HCT116 (cell line): ENCODE measurements at regions not wholly inside any gene's neighbourhood (a gene's known extent, or its start where the extent isn't known, plus 50 kb on each side); places are given as distances from the start of the nearest gene placed in this dataset.
A peak's percentile ranks its signal among the peaks of the same experiment; 100 is the strongest.

Experiments
- ATAC-seq: fragments of 200-7000 bp; cut with Tn5 transposase; 2 replicates; pipeline ENCODE4 v1.9.1; 2020; ENCODE audit warnings: mild to moderate bottlenecking, moderate library complexity
- BruUV-seq: library from RNA; stranded (reverse); fragments of 400-500 nt; replicated peaks from 2 replicates; lab custom pipeline; 2021; lab: Mats Ljungman, UMichigan
- CTCF ChIA-PET: fragments of 300-600 bp; sonication (Branson Sonifier 250); formaldehyde crosslinking; loops from one replicate; lab custom pipeline; 2021; ENCODE audit warnings: antibody characterized with exemption; lab: Charles Lee
- POLR2A ChIA-PET: fragments of 300-600, 350-600 bp; sonication (Branson Sonifier 250); formaldehyde crosslinking; loops from one replicate; lab custom pipeline; 2021; ENCODE audit warnings: antibody characterized with exemption; lab: Charles Lee
- RAD21 ChIA-PET, 2 experiments: fragments of 300-600 bp; sonication (Branson Sonifier 250); formaldehyde crosslinking; loops; one replicate each; lab custom pipeline; 2023; ENCODE audit warnings: low total read pairs in 2 of 2; ENCODE audit not compliant: uncharacterized antibody in 2 of 2, unreplicated experiment in 2 of 2, low non-redundant PET in 1 of 2; lab: Charles Lee
- DNase-seq: peaks from one replicate; pipeline ENCODE4 v3.0.0-alpha.2; 2010; ENCODE audit warnings: low read depth, low spot score
- H2AFZ ChIP-seq: fragments of 200-600 bp; shearing (Covaris generic), sonication (generic); 2 replicates; pipeline ENCODE4 v1.6.1; 2017; ENCODE audit warnings: low read depth, mixed run types, mixed read lengths, antibody characterized with exemption, low read length; ENCODE audit not compliant: poor library complexity, severe bottlenecking
- H3K27ac ChIP-seq: 2 replicates; pipeline ENCODE4 v1.5.1; 2012; ENCODE audit warnings: low read depth, low read length
- H3K27me3 ChIP-seq: fragments of 200-600 bp; sonication (generic); 2 replicates; pipeline ENCODE4 v1.6.1; 2016; ENCODE audit warnings: mixed run types, low read length, mixed read lengths; ENCODE audit not compliant: insufficient read depth
- H3K36me3 ChIP-seq, 2 experiments: fragments of 200-500 bp in 1 of 2; fragments of 200-600 bp in 1 of 2; sonication (Bioruptor generic) in 1 of 2; sonication (generic) in 1 of 2; 2 replicates each; pipeline versions ENCODE4 v1.5.1 to v1.6.1; 2014 to 2016; ENCODE audit warnings: low read length in 2 of 2, inconsistent platforms in 1 of 2, mixed read lengths in 1 of 2, mixed run types in 1 of 2; ENCODE audit not compliant: insufficient read depth in 2 of 2, control insufficient read depth in 1 of 2
- H3K4me1 ChIP-seq, 2 experiments: fragments of 200-600 bp in 1 of 2; sonication (generic) in 1 of 2; 2 replicates each; pipeline versions ENCODE4 v1.5.1 to v1.6.1; 2012 to 2017; ENCODE audit warnings: low read length in 2 of 2, inconsistent platforms in 1 of 2, mild to moderate bottlenecking in 1 of 2, mixed read lengths in 1 of 2, mixed run types in 1 of 2, moderate library complexity in 1 of 2; ENCODE audit not compliant: insufficient read depth in 2 of 2, control insufficient read depth in 1 of 2
- H3K4me2 ChIP-seq: fragments of 200-600 bp; sonication (generic); 2 replicates; pipeline ENCODE4 v1.6.1; 2017; ENCODE audit warnings: mixed run types, low read length, mixed read lengths
- H3K4me3 ChIP-seq, 2 experiments: fragments of 200-600 bp in 1 of 2; sonication (generic) in 1 of 2; replicated peaks in 1 of 2; 2 replicates each; pipeline ENCODE4 v1.5.1; 2011 to 2016; ENCODE audit warnings: low read length in 2 of 2, control low read depth in 1 of 2, low read depth in 1 of 2, mild to moderate bottlenecking in 1 of 2, mixed read lengths in 1 of 2, mixed run types in 1 of 2
- H3K79me2 ChIP-seq: fragments of 200-600 bp; sonication (generic); 2 replicates; pipeline ENCODE4 v1.6.1; 2017; ENCODE audit warnings: mild to moderate bottlenecking, mixed run types, low read length, moderate library complexity, mixed read lengths; ENCODE audit not compliant: insufficient read depth
- H3K9ac ChIP-seq: fragments of 200-600 bp; sonication (generic); 2 replicates; pipeline ENCODE4 v1.6.1; 2016; ENCODE audit warnings: low read length, mixed read lengths
- H3K9me2 ChIP-seq: fragments of 200-600 bp; sonication (generic), shearing (Covaris generic); 2 replicates; pipeline ENCODE4 v1.6.1; 2017; ENCODE audit warnings: mixed run types, mild to moderate bottlenecking, moderate library complexity; ENCODE audit not compliant: insufficient read depth
- H3K9me3 ChIP-seq, 2 experiments: fragments of 200-500 bp in 1 of 2; fragments of 200-600 bp in 1 of 2; sonication (Bioruptor generic) in 1 of 2; sonication (generic) in 1 of 2; 2 replicates each; pipeline ENCODE4 v1.6.1; 2014 to 2017; ENCODE audit warnings: low read length in 2 of 2, mixed read lengths in 2 of 2, inconsistent platforms in 1 of 2, low read depth in 1 of 2, mild to moderate bottlenecking in 1 of 2, mixed run types in 1 of 2, moderate library complexity in 1 of 2; ENCODE audit not compliant: control insufficient read depth in 1 of 2, insufficient read depth in 1 of 2
- H4K20me1 ChIP-seq: fragments of 200-600 bp; sonication (generic), shearing (Covaris generic); 2 replicates; pipeline ENCODE4 v1.6.1; 2017; ENCODE audit warnings: mixed run types, mild to moderate bottlenecking, moderate library complexity; ENCODE audit not compliant: insufficient read depth
- CBX3 ChIP-seq: IDR thresholded peaks from 2 replicates; pipeline ENCODE4 v1.6.1; 2012; ENCODE audit warnings: low read depth
- CTCF ChIP-seq, 3 experiments: fragments of 200-600 bp in 1 of 3; sonication (generic) in 1 of 3; IDR thresholded peaks in 2 of 3; conservative IDR thresholded peaks in 1 of 3; 2 replicates each; pipeline ENCODE4 v1.5.1; 2012 to 2017; ENCODE audit warnings: low read depth in 2 of 3, low read length in 2 of 3, antibody characterized with exemption in 1 of 3, borderline replicate concordance in 1 of 3, control low read depth in 1 of 3, mild to moderate bottlenecking in 1 of 3, mixed read lengths in 1 of 3, mixed run types in 1 of 3, moderate library complexity in 1 of 3; ENCODE audit not compliant: insufficient read depth in 1 of 3
- EGR1 ChIP-seq: IDR thresholded peaks from 2 replicates; pipeline ENCODE4 v1.6.1; 2012; ENCODE audit warnings: low read depth
- ELF1 ChIP-seq: IDR thresholded peaks from 2 replicates; pipeline ENCODE4 v1.6.1; 2012; ENCODE audit warnings: low read depth, borderline replicate concordance
- FOSL1 ChIP-seq: IDR thresholded peaks from 2 replicates; pipeline ENCODE4 v1.6.1; 2012; ENCODE audit warnings: low read depth
- JUND ChIP-seq: IDR thresholded peaks from 2 replicates; pipeline ENCODE4 v1.6.1; 2012
- POLR2A ChIP-seq: IDR thresholded peaks from 2 replicates; pipeline ENCODE4 v1.7.0; 2011; ENCODE audit warnings: borderline replicate concordance; ENCODE audit not compliant: insufficient read depth, insufficient read length; ENCODE audit errors: extremely low read depth
- POLR2AphosphoS5 ChIP-seq: IDR thresholded peaks from 2 replicates; pipeline ENCODE4 v1.6.1; 2011; ENCODE audit warnings: mild to moderate bottlenecking, low read depth, low read length, moderate library complexity
- RAD21 ChIP-seq: IDR thresholded peaks from 2 replicates; pipeline ENCODE4 v1.6.1; 2012; ENCODE audit warnings: low read depth, mild to moderate bottlenecking
- REST ChIP-seq: IDR thresholded peaks from 2 replicates; pipeline ENCODE4 v1.6.1; 2012; ENCODE audit warnings: low read depth
- SIN3A ChIP-seq: IDR thresholded peaks from 2 replicates; pipeline ENCODE4 v1.6.1; 2012; ENCODE audit warnings: low read depth
- SP1 ChIP-seq: IDR thresholded peaks from 2 replicates; pipeline ENCODE4 v1.6.1; 2012; ENCODE audit warnings: low read depth
- SRF ChIP-seq: IDR thresholded peaks from 2 replicates; pipeline ENCODE4 v1.6.1; 2012; ENCODE audit warnings: low read depth
- ZFX ChIP-seq: fragments of 450-650 bp; IDR thresholded peaks from 2 replicates; pipeline ENCODE4 v1.6.1; 2017
- ZNF274 ChIP-seq: fragments of 200-500 bp; sonication (Bioruptor generic); IDR thresholded peaks from 2 replicates; pipeline ENCODE4 v1.6.1; 2014; ENCODE audit warnings: mild to moderate bottlenecking, low read depth, low read length, inconsistent platforms
- intact Hi-C: fragments of 100-400 bp; cut with micrococcal nuclease; formaldehyde crosslinking; loops from 2 replicates; pipeline ENCODE4 v1.10.0; 2022
- TF ChIP-seq, protein P1 (sequence below): IDR thresholded peaks from 2 replicates; pipeline ENCODE4 v1.6.1; 2011; ENCODE audit warnings: mild to moderate bottlenecking, low read length, moderate library complexity; ENCODE audit not compliant: insufficient replicate concordance; ENCODE audit errors: extremely low read depth
- TF ChIP-seq, protein P2 (sequence below): IDR thresholded peaks from 2 replicates; pipeline ENCODE4 v1.6.1; 2012
- TF ChIP-seq, protein P3 (sequence below): IDR thresholded peaks from 2 replicates; pipeline ENCODE4 v1.6.1; 2012

DNA sequence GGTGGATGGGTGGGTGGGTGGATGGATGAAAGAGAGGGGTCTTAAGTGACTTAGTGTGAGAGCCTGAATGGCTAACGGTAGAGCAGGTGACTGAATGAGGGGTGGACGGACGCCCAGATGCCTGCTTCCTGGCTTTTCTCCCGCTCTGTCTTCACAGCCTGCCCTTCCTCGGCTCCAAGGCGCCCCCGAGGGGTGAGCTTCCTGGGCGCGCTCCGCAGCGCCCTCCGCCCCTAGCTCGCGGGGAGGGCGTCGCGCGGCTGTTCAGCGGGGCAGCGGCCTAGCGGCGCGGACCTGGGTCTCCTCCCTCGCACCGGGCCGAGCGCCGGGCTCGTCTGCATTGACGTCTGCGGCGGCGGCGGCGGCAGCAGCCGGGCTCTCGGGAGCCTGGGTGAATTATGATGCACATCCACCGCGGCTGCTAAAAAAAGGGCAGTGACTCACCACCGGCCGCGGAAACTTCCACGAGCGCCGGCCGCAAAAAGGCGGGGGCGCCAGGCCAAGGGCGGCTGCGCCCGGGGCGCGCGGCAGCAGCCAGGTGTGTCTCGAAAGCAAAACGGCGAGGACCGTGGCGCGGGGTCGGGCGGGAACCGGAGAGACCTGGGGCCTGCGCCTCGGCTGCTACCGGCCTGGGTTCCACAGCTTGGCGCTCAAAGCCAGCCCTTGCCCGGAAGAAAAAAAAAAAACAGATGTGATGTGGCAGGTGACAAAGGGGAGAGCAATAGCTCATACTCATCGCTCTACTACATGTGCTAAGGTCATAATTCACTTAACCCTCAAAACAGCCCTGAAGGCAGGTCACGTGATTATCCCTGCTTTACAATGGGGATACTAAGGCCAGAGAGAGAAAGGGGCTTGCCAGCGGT, 143.0 kb upstream of the ADRA1B start:
- peak overlapping the region; percentile 84 for H2AFZ ChIP-seq
- peak overlapping the region; percentile 90 for H3K4me2 ChIP-seq
- POLR2A ChIA-PET: no interaction called here
- CTCF ChIA-PET: interaction anchor here (0.7 to 1.0 kb wide), 2 partner anchors 9 to 257 kb away, joined by 3 read pairs; no protein-coding TSS in a partner anchor
- ATAC-seq (peak; percentile 91), DNase-seq (peak; percentile 44)
- no peaks in the 10 kb centered on the region for H3K79me2 ChIP-seq
- no TSS peak for BruUV-seq
- intact Hi-C loops: loop anchor here (10.0 kb wide), 2 partner anchors 212 to 328 kb away; no protein-coding TSS in a partner anchor
- no peaks in the 10 kb centered on the region for H3K27me3 ChIP-seq
- peaks cover 9 to 34% of the 10 kb centered on the region in 2 experiments; a peak in 3 of 4 replicates for H3K4me1 ChIP-seq
- no peaks in the 10 kb centered on the region for H3K9me3 ChIP-seq
- H3K9ac ChIP-seq: peak overlapping the region; percentile 55
- peak overlapping the region; percentile 56 for H3K27ac ChIP-seq
- H3K9me2 ChIP-seq: no peaks in the 10 kb centered on the region
- RAD21 ChIA-PET: no interaction called here
- peak overlapping the region; percentile 29 to 56 for H3K4me3 ChIP-seq
- H3K36me3 ChIP-seq: no peaks in the 10 kb centered on the region
- H4K20me1 ChIP-seq: no peaks in the 10 kb centered on the region
- TF ChIP-seq SP1: peak; percentile 82
- TF ChIP-seq EGR1: peak; percentile 92
- TF ChIP-seq, protein P1, sequence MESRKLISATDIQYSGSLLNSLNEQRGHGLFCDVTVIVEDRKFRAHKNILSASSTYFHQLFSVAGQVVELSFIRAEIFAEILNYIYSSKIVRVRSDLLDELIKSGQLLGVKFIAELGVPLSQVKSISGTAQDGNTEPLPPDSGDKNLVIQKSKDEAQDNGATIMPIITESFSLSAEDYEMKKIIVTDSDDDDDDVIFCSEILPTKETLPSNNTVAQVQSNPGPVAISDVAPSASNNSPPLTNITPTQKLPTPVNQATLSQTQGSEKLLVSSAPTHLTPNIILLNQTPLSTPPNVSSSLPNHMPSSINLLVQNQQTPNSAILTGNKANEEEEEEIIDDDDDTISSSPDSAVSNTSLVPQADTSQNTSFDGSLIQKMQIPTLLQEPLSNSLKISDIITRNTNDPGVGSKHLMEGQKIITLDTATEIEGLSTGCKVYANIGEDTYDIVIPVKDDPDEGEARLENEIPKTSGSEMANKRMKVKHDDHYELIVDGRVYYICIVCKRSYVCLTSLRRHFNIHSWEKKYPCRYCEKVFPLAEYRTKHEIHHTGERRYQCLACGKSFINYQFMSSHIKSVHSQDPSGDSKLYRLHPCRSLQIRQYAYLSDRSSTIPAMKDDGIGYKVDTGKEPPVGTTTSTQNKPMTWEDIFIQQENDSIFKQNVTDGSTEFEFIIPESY: no peak
- peak; percentile 63; the same call in 1 of the 2 replicates for TF ChIP-seq ZFX
- no peak for TF ChIP-seq ZNF274
- TF ChIP-seq POLR2A: no peak
- TF ChIP-seq RAD21: peak; percentile 57
- TF ChIP-seq ELF1: no peak
- TF ChIP-seq SIN3A: no peak; the same call in 1 of the 2 replicates
- peak; percentile 20 to 47 (median 23); a peak in 2 of 6 replicates for TF ChIP-seq CTCF (IDR thresholded peaks at IDR 0.05 in 2 of 3, conservative IDR thresholded peaks at IDR 0.05 in 1 of 3; ENCODE audit: borderline replicate concordance in 1 of 3, insufficient read depth in 1 of 3, low read depth in 2 of 3, low read length in 2 of 3)
- TF ChIP-seq, protein P2, sequence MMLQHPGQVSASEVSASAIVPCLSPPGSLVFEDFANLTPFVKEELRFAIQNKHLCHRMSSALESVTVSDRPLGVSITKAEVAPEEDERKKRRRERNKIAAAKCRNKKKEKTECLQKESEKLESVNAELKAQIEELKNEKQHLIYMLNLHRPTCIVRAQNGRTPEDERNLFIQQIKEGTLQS: peak; percentile 45; the same call in 1 of the 2 replicates
- no peak; the same call in 1 of the 2 replicates for TF ChIP-seq POLR2AphosphoS5
- TF ChIP-seq REST: no peak
- peak; percentile 74; the same call in 1 of the 2 replicates for TF ChIP-seq FOSL1
- peak; percentile 89 for TF ChIP-seq JUND
- peak; percentile 58; the same call in 1 of the 2 replicates for TF ChIP-seq SRF
- TF ChIP-seq, protein P3, sequence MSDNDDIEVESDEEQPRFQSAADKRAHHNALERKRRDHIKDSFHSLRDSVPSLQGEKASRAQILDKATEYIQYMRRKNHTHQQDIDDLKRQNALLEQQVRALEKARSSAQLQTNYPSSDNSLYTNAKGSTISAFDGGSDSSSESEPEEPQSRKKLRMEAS: peak; percentile 92
- peak; percentile 74; the same call in 1 of the 2 replicates for TF ChIP-seq CBX3
